ENCODE measurements at regions not wholly inside any gene's neighbourhood (a gene's known extent, or its start where the extent isn't known, plus 50 kb on each side); places are given as distances from the start of the nearest gene placed in this dataset.

DNA sequence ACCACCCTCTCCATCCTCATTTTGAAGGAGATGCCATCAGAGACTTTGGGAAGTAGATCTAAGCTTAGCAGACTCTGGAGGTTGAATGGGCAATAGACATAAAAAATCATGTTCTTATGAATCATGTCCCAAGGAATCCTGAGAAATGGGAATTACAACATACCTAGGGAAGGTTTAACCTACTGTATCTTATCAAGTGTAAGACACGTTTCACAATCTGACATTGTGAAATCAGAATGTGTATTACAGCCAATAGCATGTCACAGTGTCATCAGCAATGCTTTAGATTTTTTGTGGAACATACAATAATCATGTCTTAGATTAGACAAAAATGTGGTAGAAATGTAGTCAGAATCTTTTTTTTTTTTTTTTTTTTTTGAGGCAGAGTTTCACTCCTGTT lies 332.4 kb upstream of the TLE3 start:
- H3K9me3 Mint-ChIP-seq (ENCODE audit: low read depth): peaks cover 8% of the 10 kb centered on the region
- no peak for DNase-seq (ENCODE audit: low spot score, unreplicated experiment)
- H3K4me3 Mint-ChIP-seq (ENCODE audit: low read depth): no peak overlapping the region
- H3K4me1 Mint-ChIP-seq (ENCODE audit: low read depth): peaks cover 12% of the 10 kb centered on the region
- no peaks in the 10 kb centered on the region for H3K36me3 Mint-ChIP-seq (ENCODE audit: insufficient read depth)
- TF ChIP-seq, protein P1, sequence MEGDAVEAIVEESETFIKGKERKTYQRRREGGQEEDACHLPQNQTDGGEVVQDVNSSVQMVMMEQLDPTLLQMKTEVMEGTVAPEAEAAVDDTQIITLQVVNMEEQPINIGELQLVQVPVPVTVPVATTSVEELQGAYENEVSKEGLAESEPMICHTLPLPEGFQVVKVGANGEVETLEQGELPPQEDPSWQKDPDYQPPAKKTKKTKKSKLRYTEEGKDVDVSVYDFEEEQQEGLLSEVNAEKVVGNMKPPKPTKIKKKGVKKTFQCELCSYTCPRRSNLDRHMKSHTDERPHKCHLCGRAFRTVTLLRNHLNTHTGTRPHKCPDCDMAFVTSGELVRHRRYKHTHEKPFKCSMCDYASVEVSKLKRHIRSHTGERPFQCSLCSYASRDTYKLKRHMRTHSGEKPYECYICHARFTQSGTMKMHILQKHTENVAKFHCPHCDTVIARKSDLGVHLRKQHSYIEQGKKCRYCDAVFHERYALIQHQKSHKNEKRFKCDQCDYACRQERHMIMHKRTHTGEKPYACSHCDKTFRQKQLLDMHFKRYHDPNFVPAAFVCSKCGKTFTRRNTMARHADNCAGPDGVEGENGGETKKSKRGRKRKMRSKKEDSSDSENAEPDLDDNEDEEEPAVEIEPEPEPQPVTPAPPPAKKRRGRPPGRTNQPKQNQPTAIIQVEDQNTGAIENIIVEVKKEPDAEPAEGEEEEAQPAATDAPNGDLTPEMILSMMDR (IDR thresholded peaks at IDR 0.05; ENCODE audit: unreplicated experiment): no peak
- no peak overlapping the region for H3K27ac Mint-ChIP-seq
- peaks cover 62% of the 10 kb centered on the region for H3K27me3 Mint-ChIP-seq

DNA sequence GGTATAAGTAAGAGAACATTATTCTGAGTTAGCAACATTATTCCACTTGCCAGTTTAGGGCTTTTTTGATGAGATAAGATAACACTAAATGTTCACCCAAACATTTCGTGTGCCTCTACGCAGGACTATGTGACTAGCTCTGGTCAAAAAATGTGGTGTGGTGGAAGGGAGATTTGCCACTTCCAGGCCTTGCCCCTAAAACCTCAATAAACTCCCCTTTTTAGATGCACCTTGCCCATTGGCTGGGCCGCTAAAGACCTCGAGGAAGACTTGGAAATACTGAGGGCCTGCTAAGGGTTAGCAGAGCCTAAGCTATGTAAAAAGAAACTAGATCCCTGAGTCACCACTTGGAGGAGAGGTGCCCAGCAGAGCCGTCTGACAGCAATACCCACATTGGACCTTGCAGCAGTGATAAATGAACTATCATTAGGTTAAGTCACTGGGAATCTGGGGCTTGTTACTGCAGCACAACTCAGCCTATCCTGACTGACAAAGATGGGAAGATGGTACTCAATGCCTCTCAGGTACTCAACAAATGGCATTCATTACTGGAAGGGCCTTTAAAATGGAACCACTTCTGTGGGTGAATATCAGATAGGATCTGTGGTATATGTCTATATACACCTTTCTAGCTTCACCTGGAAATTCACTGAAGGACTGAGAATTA lies 331.5 kb upstream of the TLE3 start:
- Mint-ChIP-seq H3K36me3 (ENCODE audit: insufficient read depth) (no peaks in the 10 kb centered on the region), H3K4me1 (ENCODE audit: low read depth) (peaks cover 7% of the 10 kb centered on the region), H3K27me3 (peaks cover 66% of the 10 kb centered on the region), H3K4me3 (ENCODE audit: low read depth) (no peak overlapping the region), H3K9me3 (ENCODE audit: low read depth) (peaks cover 8% of the 10 kb centered on the region), H3K27ac (no peak overlapping the region)
- DNase-seq (ENCODE audit: low spot score, unreplicated experiment): no peak
- TF ChIP-seq, protein P1 (IDR thresholded peaks at IDR 0.05; ENCODE audit: unreplicated experiment): no peak

DNA sequence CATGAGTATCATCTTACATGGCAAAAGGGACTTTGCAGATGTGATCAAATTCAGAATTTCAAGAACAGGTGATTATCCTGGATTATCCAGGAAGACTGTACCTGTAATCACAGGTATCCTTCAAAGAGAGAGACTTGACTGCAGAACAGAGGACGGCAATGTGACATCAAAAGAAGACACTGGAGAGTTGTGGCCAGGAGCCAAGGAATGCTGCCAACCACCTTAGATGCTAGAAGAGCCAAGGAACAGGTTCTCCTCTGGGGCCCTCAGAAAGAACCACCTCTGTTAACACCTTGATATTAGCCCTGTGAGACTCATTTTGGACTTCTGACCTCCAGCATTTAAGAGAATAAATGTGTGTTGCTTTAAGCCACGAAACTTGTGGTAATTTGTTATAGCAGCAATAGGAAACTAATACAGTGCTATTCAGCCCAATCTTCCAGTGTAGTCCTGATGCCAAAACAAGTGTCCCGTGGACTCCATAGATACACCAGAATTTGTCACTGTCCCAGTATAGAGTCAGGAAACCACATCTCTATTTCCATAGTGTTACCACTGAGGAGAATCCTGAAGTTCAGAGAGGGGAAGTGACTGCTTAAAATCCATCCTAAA lies 330.6 kb upstream of the TLE3 start:
- Mint-ChIP-seq H3K36me3 (ENCODE audit: insufficient read depth) (no peaks in the 10 kb centered on the region), H3K4me1 (ENCODE audit: low read depth) (no peaks in the 10 kb centered on the region), H3K27ac (no peak overlapping the region), H3K27me3 (peaks cover 72% of the 10 kb centered on the region), H3K4me3 (ENCODE audit: low read depth) (no peak overlapping the region), H3K9me3 (ENCODE audit: low read depth) (peaks cover 8% of the 10 kb centered on the region)
- no peak for DNase-seq (ENCODE audit: low spot score, unreplicated experiment)
- TF ChIP-seq, protein P1 (IDR thresholded peaks at IDR 0.05; ENCODE audit: unreplicated experiment): no peak

DNA sequence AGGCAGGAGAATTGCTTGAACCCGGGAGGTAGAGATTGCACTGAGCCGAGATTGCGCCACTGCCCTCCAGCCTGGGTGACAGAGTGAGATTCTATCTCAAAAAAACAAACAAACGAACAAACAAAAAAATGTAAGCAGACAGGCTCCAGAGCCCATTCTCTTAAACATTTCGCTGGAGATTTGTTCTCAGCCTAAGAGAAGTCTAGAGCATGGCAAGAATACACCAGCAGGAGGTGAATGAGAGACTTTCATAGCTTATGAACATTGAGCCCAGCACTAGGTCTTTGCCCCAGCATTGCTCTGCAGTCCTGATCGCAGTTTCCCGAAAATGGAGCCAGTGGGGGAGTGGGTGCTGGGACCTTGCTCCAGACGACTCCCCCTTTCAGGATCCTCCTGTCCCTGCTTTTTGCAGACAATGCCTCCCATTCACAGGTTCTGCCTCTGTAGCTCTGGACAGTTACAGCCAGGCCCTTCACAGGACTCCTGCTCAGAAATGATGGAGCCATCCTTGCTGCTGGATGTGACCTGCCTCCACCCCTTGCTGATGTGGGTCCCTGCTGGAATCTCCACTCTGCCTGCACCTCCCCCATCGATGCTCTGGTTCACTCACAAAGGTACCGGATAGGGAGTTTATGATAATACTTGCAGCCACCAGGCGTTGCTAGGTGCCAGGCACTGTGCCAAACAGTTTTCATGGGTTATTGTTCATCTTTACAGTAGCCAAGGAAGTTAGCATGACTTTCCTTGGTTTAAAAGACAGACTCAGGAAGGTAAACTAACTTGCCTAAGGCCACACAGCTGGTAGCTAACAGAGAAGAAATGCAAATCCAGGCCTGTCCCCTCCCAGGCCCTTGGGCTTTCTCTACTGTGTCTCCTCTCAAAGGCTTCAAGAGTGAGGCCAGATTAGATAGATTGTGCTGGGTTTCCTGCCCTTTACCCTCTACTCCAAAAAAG lies 329.7 kb upstream of the TLE3 start:
- H3K4me1 Mint-ChIP-seq (ENCODE audit: low read depth): no peaks in the 10 kb centered on the region
- TF ChIP-seq, protein P1 (IDR thresholded peaks at IDR 0.05; ENCODE audit: unreplicated experiment): no peak
- DNase-seq (ENCODE audit: low spot score, unreplicated experiment): no peak

DNA sequence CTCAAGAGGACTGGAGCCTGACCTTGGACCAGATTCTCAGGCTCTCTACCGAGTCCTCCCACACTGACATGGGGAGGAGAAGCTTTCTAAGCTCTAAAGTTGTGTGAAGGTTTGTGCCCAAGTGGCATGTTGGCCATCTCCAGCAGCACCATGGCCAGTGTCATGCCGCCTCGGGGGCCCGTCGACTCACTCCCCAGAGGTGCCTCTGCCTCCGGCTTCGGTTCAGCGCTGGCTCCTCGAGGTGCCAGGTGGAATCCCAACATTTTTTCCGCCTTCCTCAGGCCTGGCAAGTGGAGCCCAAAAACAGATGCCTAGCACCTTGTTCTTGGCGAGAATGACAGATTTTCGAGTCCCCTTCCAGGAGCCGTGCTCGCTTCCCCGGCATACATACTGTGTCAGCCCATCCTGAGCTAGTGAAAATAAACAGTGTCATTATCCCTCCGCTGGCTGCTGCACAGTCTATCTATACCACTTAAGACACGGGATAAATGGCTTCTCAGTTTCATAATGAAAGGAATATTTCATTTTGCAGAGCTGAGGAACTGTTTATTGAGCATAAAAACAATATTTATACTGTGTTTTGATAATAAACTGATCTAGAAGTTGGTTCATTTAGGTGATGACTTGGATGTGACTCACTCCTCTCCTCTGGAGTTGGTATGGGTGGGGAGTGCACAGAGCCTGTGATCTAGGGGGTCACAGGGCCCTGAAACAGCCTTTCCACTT lies 328.5 kb upstream of the TLE3 start:
- Mint-ChIP-seq H3K27me3 (peaks cover 75% of the 10 kb centered on the region), H3K36me3 (ENCODE audit: insufficient read depth) (no peaks in the 10 kb centered on the region), H3K27ac (no peak overlapping the region), H3K4me1 (ENCODE audit: low read depth) (no peaks in the 10 kb centered on the region), H3K9me3 (ENCODE audit: low read depth) (peaks cover 8% of the 10 kb centered on the region), H3K4me3 (ENCODE audit: low read depth) (no peak overlapping the region)
- TF ChIP-seq, protein P1 (IDR thresholded peaks at IDR 0.05; ENCODE audit: unreplicated experiment): no peak
- DNase-seq (ENCODE audit: low spot score, unreplicated experiment): no peak

More for the DNA sequence above, 329.7 kb upstream of the TLE3 start:
- Mint-ChIP-seq H3K4me3 (ENCODE audit: low read depth) (no peak overlapping the region), H3K36me3 (ENCODE audit: insufficient read depth) (no peaks in the 10 kb centered on the region), H3K27me3 (peaks cover 75% of the 10 kb centered on the region), H3K27ac (no peak overlapping the region), H3K9me3 (ENCODE audit: low read depth) (peaks cover 8% of the 10 kb centered on the region)

Data from progenitor cell of endocrine pancreas (in vitro differentiated cells).